ENCODE measurements at regions not wholly inside any gene's neighbourhood (a gene's known extent, or its start where the extent isn't known, plus 50 kb on each side); places are given as distances from the start of the nearest gene placed in this dataset.

GRCh38 chr21:28738882-28739281, 253.8 kb downstream of the LTN1 start:
- Histone ChIP-seq H4K20me1 (ENCODE audit: insufficient read depth, low read length) (no peaks in the 10 kb centered on the region), H3K9me3 (replicated peaks in 1 of 2; ENCODE audit: control insufficient read depth in 1 of 2, insufficient read depth in 1 of 2, low read length in 2 of 2) (no peaks in the 10 kb centered on the region), H3K9ac (ENCODE audit: insufficient read depth, low read length, poor library complexity, severe bottlenecking) (no peak overlapping the region), H2AFZ (ENCODE audit: insufficient read depth, low read depth, low read length, poor library complexity, severe bottlenecking) (no peak overlapping the region), H3K4me1 (ENCODE audit: control insufficient read depth in 1 of 2, insufficient read depth in 2 of 2, low read length in 2 of 2) (no peaks in the 10 kb centered on the region), H3K4me2 (replicated peaks; ENCODE audit: extremely low read depth, low read length, poor library complexity, severe bottlenecking) (no peak overlapping the region), H3K36me3 (replicated peaks in 1 of 2; ENCODE audit: control insufficient read depth in 1 of 2, insufficient read depth in 2 of 2, low read length in 2 of 2) (no peaks in the 10 kb centered on the region), H3K27me3 (ENCODE audit: control insufficient read depth in 2 of 2, insufficient read depth in 2 of 2, low read length in 2 of 2) (no peaks in the 10 kb centered on the region), H3K4me3 (replicated peaks in 1 of 3; ENCODE audit: low read depth in 2 of 3, low read length in 3 of 3) (no peak overlapping the region), H3K79me2 (ENCODE audit: insufficient read depth, low read length) (no peaks in the 10 kb centered on the region), H3K27ac (ENCODE audit: low read depth in 1 of 2, low read length in 2 of 2) (no peak overlapping the region)
- DNase-seq = no peak
- 59% methylated on average over 5 of the region's 7 CpGs for WGBS (ENCODE audit: insufficient coverage)
- peaks cover 0 to 6% (median 0%) of the 10 kb centered on the region in 7 donors for H3K9me3 Mint-ChIP-seq
- no peak overlapping the region for H3K4me3 Mint-ChIP-seq
- no peaks in the 10 kb centered on the region for H3K27me3 Mint-ChIP-seq (ENCODE audit: low read depth in 3 of 3)
- H3K36me3 Mint-ChIP-seq = no peaks in the 10 kb centered on the region
- no peak for TF ChIP-seq CTCF (IDR thresholded peaks at IDR 0.05)
- intact Hi-C loops (cut with micrococcal nuclease) = no loop called here
- no peaks in the 10 kb centered on the region for H3K4me1 Mint-ChIP-seq
- H3K27ac Mint-ChIP-seq = no peak overlapping the region

- H3K4me3 Mint-ChIP-seq = no peak overlapping the region
- H3K36me3 ChIP-seq (replicated peaks in 1 of 2; ENCODE audit: control insufficient read depth in 1 of 2, insufficient read depth in 2 of 2, low read length in 2 of 2) = no peaks in the 10 kb centered on the region
Measured at GRCh38 chr21:28738420-28738704, 254.3 kb downstream of the LTN1 start.

More at GRCh38 chr21:28738420-28738704, 254.3 kb downstream of the LTN1 start:
- H3K4me1 Mint-ChIP-seq = no peaks in the 10 kb centered on the region
- WGBS (ENCODE audit: insufficient coverage) = 81% methylated on average over 5 of the region's 5 CpGs
- no peak overlapping the region for H3K4me2 ChIP-seq (replicated peaks; ENCODE audit: extremely low read depth, low read length, poor library complexity, severe bottlenecking)
- H3K27me3 ChIP-seq (ENCODE audit: control insufficient read depth in 2 of 2, insufficient read depth in 2 of 2, low read length in 2 of 2) = no peaks in the 10 kb centered on the region
- no peaks in the 10 kb centered on the region for H3K27me3 Mint-ChIP-seq (ENCODE audit: low read depth in 3 of 3)
- peaks cover 0 to 6% (median 0%) of the 10 kb centered on the region in 7 donors for H3K9me3 Mint-ChIP-seq
- no peaks in the 10 kb centered on the region for H4K20me1 ChIP-seq (ENCODE audit: insufficient read depth, low read length)
- no peak overlapping the region for H3K4me3 ChIP-seq (replicated peaks in 1 of 3; ENCODE audit: low read depth in 2 of 3, low read length in 3 of 3)
- H3K27ac ChIP-seq (ENCODE audit: low read depth in 1 of 2, low read length in 2 of 2) = no peak overlapping the region
- no peak overlapping the region for H3K9ac ChIP-seq (ENCODE audit: insufficient read depth, low read length, poor library complexity, severe bottlenecking)
- H3K27ac Mint-ChIP-seq = no peak overlapping the region
- no peak overlapping the region for H2AFZ ChIP-seq (ENCODE audit: insufficient read depth, low read depth, low read length, poor library complexity, severe bottlenecking)
- no peaks in the 10 kb centered on the region for H3K9me3 ChIP-seq (replicated peaks in 1 of 2; ENCODE audit: control insufficient read depth in 1 of 2, insufficient read depth in 1 of 2, low read length in 2 of 2)
- no peak for TF ChIP-seq CTCF (IDR thresholded peaks at IDR 0.05)
- intact Hi-C loops (cut with micrococcal nuclease) = no loop called here
- H3K4me1 ChIP-seq (ENCODE audit: control insufficient read depth in 1 of 2, insufficient read depth in 2 of 2, low read length in 2 of 2) = no peaks in the 10 kb centered on the region
- no peak for DNase-seq
- H3K36me3 Mint-ChIP-seq = no peaks in the 10 kb centered on the region
- H3K79me2 ChIP-seq (ENCODE audit: insufficient read depth, low read length) = no peaks in the 10 kb centered on the region
